ENCODE measurements at regions not wholly inside any gene's neighbourhood (a gene's known extent, or its start where the extent isn't known, plus 50 kb on each side); places are given as distances from the start of the nearest gene placed in this dataset.

GRCh38 chr9:80082213-80082612 is 510.4 kb downstream of the TLE4 start:
- DNase-seq = no peak

- no peak for DNase-seq
Measured at GRCh38 chr9:80078826-80079225, 507.1 kb downstream of the TLE4 start.

GRCh38 chr9:80077059-80077458 is 505.3 kb downstream of the TLE4 start:
- no peak for DNase-seq

- DNase-seq = no peak
Measured at GRCh38 chr9:80076162-80076561, 504.4 kb downstream of the TLE4 start.

- no peak for DNase-seq
Measured at GRCh38 chr9:80074439-80074838, 502.7 kb downstream of the TLE4 start.

GRCh38 chr9:80072451-80072850 is 500.7 kb downstream of the TLE4 start:
- peak in 1 of 3 experiments; percentile 67 for DNase-seq

- no peak for DNase-seq
Measured at GRCh38 chr9:80070071-80070742, 498.4 kb downstream of the TLE4 start.

GRCh38 chr9:80066931-80067330 is 495.2 kb downstream of the TLE4 start:
- DNase-seq = no peak

GRCh38 chr9:80062567-80062966 is 490.8 kb downstream of the TLE4 start:
- no peak for DNase-seq

GRCh38 chr9:80061940-80062339 is 490.2 kb downstream of the TLE4 start:
- DNase-seq = peak in 1 of 3 experiments; percentile 58

GRCh38 chr9:80061096-80061495 is 489.3 kb downstream of the TLE4 start:
- DNase-seq = no peak

GRCh38 chr9:80059979-80060378 is 488.2 kb downstream of the TLE4 start:
- no peak for DNase-seq

- DNase-seq = no peak
Measured at GRCh38 chr9:80059191-80059590, 487.4 kb downstream of the TLE4 start.

GRCh38 chr9:80052830-80053229 is 481.1 kb downstream of the TLE4 start:
- no peak for DNase-seq

GRCh38 chr9:80049096-80049782 is 477.5 kb downstream of the TLE4 start:
- DNase-seq = peak in 1 of 3 experiments; percentile 7

GRCh38 chr9:80046481-80046880 is 474.7 kb downstream of the TLE4 start:
- no peak for DNase-seq

GRCh38 chr9:80041821-80042220 is 470.1 kb downstream of the TLE4 start:
- no peak for DNase-seq

GRCh38 chr9:80040457-80040856 is 468.7 kb downstream of the TLE4 start:
- DNase-seq = peak in 2 of 3 experiments; percentile 66 to 92

GRCh38 chr9:80030801-80031200 is 459.0 kb downstream of the TLE4 start:
- no peak for DNase-seq

GRCh38 chr9:80028501-80028900 is 456.7 kb downstream of the TLE4 start:
- DNase-seq = no peak

- DNase-seq = no peak
Measured at GRCh38 chr9:80025796-80026520, 454.2 kb downstream of the TLE4 start.

- DNase-seq = no peak
Measured at GRCh38 chr9:80025131-80025530, 453.4 kb downstream of the TLE4 start.

- no peak for DNase-seq
Measured at GRCh38 chr9:80020530-80020929, 448.8 kb downstream of the TLE4 start.

- no peak for DNase-seq
Measured at GRCh38 chr9:80020056-80020455, 448.3 kb downstream of the TLE4 start.
